Natural killer cell treated with Interleukin-12 subunit alpha and Interleukin-12 subunit beta and Interleukin-15 and Interleukin-18, amount 100 ng/mL, for 72 hours (primary cell): ENCODE measurements at regions not wholly inside any gene's neighbourhood (a gene's known extent, or its start where the extent isn't known, plus 50 kb on each side); places are given as distances from the start of the nearest gene placed in this dataset.
"Not testable (repeated sequence)": the region's sequence is repeated elsewhere in the genome, so short reads cannot be mapped to it uniquely, and the experiment has no call there.

Experiments used
- ATAC-seq, 2 donors: fragments of 150-1000 bp; cut with Tn5 transposase in 1 of 2; sonication (Bioruptor Pico), chemical (Tn5 transposase) in 1 of 2; 2 replicates each; pipeline ENCODE4 v1.10.0; 2021
- DNase-seq: peaks from one replicate; pipeline ENCODE4 v3.0.0; 2022; ENCODE audit warnings: low spot score
- H3K27ac Mint-ChIP-seq, 2 donors: 1 replicate in 1 of 2; 2 replicates in 1 of 2; pipeline ENCODE4 v1.8.0; 2022; ENCODE audit warnings: mixed read lengths in 2 of 2, mild to moderate bottlenecking in 1 of 2, moderate library complexity in 1 of 2
- H3K27me3 Mint-ChIP-seq, 2 donors: 1 replicate in 1 of 2; 2 replicates in 1 of 2; pipeline ENCODE4 v1.8.0; 2022; ENCODE audit warnings: mixed read lengths in 2 of 2
- H3K36me3 Mint-ChIP-seq: one replicate; pipeline ENCODE4 v1.8.0; 2022; ENCODE audit warnings: mixed read lengths
- H3K4me1 Mint-ChIP-seq, 2 donors: 1 replicate in 1 of 2; 2 replicates in 1 of 2; pipeline ENCODE4 v1.8.0; 2022; ENCODE audit warnings: low read depth in 2 of 2, mixed read lengths in 2 of 2, mild to moderate bottlenecking in 1 of 2
- H3K4me3 Mint-ChIP-seq: one replicate; pipeline ENCODE4 v1.8.0; 2022; ENCODE audit warnings: mixed read lengths
- H3K9me3 Mint-ChIP-seq: 2 replicates; pipeline ENCODE4 v1.8.0; 2022; ENCODE audit warnings: mixed read lengths

DNA sequence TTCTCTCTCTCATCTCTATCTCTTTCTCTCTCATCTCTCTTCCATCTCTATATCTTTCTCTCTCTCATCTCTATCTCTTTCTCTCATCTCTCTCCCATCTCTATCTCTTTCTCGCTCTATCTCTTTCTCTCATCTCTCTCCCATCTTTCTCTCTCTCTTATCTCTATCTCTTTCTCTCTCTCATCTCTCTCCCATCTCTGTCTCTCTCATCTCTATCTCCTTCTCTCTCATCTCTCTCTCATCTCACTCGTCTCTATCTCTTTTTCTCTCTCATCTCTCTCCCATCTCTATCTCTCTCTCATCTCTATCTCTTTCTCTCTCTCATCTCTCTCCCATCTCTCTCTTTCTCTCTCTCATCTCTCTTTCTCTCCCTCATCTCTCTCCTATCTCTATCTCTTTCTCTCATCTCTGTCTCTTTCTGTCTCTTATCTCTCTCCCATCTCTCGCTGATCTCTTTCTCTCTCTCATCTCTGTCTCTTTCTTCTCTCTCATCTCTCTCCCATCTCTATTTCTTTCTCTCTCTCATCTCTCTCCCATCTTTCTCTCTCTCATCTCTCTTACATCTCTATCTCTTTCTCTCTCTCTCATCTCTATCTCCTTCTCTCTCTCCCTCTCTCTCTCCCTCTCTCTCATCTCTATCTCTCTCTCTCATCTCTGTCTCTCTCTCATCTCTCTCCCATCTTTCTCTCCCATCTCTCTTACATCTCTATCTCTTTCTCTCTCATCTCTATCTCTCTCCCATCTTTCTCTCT lies 388.7 kb downstream of the NPHP4 start:
- no peak overlapping the region for H3K4me3 Mint-ChIP-seq

DNA sequence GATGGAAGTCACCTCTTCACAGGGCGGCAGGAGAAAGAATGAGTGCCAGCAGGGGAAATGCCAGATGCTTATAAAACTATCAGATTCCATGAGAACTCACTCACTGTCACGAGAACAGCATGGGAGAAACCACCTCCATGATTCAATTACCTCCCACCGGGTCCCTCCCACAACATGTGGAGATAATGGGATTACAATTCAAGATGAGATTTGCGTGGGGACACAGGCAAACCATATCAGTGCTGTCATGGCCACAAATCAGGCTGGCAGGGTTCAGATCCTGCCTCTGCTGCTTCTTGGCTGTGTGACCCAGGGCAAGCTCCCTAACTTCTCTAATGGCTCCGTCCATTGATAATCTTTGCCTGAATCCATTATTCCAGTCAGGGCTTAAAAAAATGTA lies 389.5 kb downstream of the NPHP4 start:
- not testable (repeated sequence) for H3K4me1 Mint-ChIP-seq, H3K36me3 Mint-ChIP-seq, H3K27ac Mint-ChIP-seq, H3K9me3 Mint-ChIP-seq, DNase-seq, ATAC-seq, H3K4me3 Mint-ChIP-seq
- peaks cover 11 to 18% of the 10 kb centered on the region in 2 donors for H3K27me3 Mint-ChIP-seq

More for the DNA sequence above, 388.7 kb downstream of the NPHP4 start:
- H3K9me3 Mint-ChIP-seq = no peaks in the 10 kb centered on the region
- H3K27me3 Mint-ChIP-seq = peaks cover 11 to 18% of the 10 kb centered on the region in 2 donors
- DNase-seq = no peak
- ATAC-seq = no peak
- no peak overlapping the region for H3K27ac Mint-ChIP-seq
- no peaks in the 10 kb centered on the region for H3K4me1 Mint-ChIP-seq
- H3K36me3 Mint-ChIP-seq = no peaks in the 10 kb centered on the region

DNA sequence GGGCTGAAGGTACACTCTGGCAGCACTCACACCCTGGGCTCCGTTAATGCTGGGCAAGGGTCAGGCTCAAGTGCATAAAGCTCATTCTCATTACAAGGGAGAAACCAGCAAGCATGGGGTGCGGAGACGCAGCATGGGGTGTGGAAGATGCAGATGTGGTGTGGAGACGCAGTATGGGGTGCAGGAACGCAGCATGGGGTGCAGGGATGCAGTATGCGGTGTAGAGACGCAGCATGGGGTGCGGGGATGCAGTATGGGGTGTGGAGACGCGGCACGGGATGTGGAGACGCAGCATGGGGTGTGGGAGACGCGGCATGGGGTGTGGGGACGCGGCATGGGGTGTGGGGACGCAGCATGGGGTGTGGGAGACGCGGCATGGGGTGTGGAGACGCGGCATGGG lies 390.7 kb downstream of the NPHP4 start:
- DNase-seq = no peak
- Mint-ChIP-seq H3K4me1 (no peaks in the 10 kb centered on the region), H3K36me3 (no peaks in the 10 kb centered on the region), H3K27me3 (peaks cover 11 to 18% of the 10 kb centered on the region in 2 donors), H3K9me3 (no peaks in the 10 kb centered on the region), H3K27ac (no peak overlapping the region), H3K4me3 (no peak overlapping the region)
- ATAC-seq = peak in 1 of 2 donors; percentile 7

DNA sequence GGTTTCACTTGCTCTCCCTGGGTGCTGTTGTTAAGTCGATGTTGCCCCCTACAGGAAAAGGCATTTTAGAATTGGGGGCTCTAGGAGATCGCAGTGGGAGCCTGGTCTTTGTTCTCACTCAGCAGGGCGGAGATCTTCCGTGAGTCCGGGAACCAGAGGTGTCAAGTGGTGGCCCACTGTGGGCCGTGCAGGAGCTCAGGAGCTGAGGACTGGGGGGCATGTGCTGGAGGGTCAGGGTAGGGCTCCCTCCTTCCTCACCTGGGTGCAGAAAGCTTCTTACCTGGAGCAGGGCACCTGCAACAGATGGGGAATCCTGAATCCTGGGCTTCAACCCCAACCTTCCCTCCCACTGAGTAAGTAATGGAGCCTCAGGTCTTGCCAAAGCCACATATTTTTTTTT lies 392.7 kb downstream of the NPHP4 start:
- DNase-seq (no peak), ATAC-seq (no peak)
- H3K36me3 Mint-ChIP-seq = no peaks in the 10 kb centered on the region
- peaks cover 11 to 17% of the 10 kb centered on the region in 2 donors for H3K27me3 Mint-ChIP-seq
- no peak overlapping the region for H3K27ac Mint-ChIP-seq
- H3K4me1 Mint-ChIP-seq = no peaks in the 10 kb centered on the region
- no peak overlapping the region for H3K4me3 Mint-ChIP-seq
- no peaks in the 10 kb centered on the region for H3K9me3 Mint-ChIP-seq

DNA sequence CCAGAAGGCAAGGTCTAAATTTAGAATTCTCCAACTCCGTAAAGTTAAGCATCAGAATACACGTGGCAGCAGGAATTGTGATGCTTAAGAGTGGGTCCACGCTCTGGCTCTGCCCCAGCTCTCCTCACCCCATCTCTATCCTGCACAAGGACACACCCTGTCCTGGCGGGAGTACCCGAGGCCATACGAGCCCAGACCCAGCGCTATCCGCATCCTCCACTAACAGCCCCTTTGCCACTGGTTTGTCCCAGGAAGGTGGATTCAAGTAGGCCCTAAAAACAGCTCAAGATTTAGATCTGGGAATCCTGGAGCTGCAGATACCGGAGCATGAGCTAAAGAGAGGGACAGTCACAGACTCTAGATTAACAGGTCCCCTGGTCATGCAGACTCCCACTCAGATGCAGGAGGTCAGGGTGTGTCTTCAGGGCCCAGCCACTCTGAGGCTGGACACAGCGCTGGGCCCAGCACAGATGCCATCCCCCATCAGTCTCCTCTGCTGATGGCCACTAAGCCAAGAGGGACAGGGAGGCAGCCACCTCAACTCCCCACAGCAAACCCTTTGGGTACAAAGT lies 393.3 kb downstream of the NPHP4 start:
- Mint-ChIP-seq H3K9me3 (no peaks in the 10 kb centered on the region), H3K4me1 (no peaks in the 10 kb centered on the region), H3K27ac (no peak overlapping the region), H3K27me3 (peaks cover 8 to 10% of the 10 kb centered on the region in 2 donors), H3K36me3 (no peaks in the 10 kb centered on the region), H3K4me3 (no peak overlapping the region)
- ATAC-seq (no peak), DNase-seq (no peak)

DNA sequence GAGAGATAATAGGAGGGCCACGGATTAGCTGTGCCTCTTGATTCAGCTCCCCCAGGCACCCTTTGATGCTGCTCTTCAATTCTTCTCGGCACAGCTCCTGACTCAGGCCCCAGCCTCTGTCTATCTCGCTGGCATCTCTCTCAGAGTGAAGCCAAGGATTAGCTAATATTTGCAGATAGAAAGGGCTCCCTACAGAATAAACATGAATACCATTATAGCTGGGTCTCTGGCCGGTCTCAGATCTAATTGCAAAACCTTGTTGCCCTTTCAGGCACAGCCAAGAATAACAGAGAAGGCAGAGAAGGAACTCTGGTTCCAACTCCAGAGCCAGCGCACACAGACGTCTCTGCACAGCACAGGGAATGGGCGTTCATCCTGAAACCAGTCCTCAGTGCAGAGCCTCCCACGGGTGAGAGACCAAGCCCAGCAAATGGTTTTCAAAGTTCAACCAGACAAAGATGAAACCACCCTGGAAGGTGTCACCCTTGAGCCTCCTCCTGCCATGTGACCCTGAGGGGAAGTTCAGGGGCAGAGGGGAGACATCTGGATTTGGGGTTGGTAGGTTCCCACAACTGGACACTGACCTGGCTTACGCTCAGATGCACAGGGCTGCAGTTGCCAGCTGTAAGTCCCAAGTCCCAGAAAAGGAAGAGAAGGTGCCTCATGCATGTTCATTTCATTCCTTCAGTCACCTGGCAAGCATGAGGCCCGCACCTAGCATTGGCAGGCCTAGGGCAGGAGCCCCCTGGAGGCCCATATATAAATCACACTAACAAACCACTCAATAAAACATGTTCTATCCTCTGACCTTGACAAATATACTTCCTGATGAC lies 394.0 kb downstream of the NPHP4 start:
- H3K27ac Mint-ChIP-seq = no peak overlapping the region
- DNase-seq (no peak), ATAC-seq (peak in 1 of 2 donors; percentile 22)
- no peaks in the 10 kb centered on the region for H3K9me3 Mint-ChIP-seq
- H3K4me1 Mint-ChIP-seq = no peaks in the 10 kb centered on the region
- no peak overlapping the region for H3K4me3 Mint-ChIP-seq
- H3K27me3 Mint-ChIP-seq = peaks cover 3 to 5% of the 10 kb centered on the region in 2 donors
- H3K36me3 Mint-ChIP-seq = no peaks in the 10 kb centered on the region

DNA sequence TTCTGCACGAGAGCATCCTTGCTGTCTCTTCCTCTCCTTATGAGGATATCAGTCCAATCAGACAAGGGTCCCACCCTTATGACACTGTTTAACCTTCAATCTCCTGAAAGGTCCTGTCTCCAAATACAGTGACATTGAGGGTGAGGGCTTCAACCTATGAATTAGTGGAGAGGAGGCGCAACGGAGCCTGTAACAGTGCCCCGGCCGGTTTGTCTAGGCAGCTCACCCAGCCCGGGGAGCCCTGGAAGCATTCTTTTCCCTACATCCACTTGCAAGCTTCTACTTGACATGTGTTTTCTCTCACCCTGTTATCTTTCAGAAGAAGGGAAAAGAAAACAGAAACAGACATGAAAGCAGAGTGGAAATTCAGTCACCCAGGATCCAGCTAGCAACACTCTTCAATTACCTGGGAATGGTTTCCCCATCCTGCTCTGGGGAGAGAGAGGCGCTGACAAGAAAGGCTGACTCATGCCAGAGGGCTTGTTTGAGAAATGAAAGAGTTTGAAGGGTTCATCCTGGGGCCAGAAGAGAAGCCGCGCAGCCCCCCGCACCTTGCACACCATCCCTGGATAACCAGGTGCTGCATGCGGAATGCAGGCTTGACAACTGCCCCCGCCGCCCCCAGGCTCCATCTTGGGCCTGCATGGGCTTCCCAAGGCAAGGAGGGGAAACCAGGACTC lies 394.9 kb downstream of the NPHP4 start:
- no peak overlapping the region for H3K27ac Mint-ChIP-seq
- no peaks in the 10 kb centered on the region for H3K9me3 Mint-ChIP-seq
- ATAC-seq (no peak), DNase-seq (no peak)
- no peaks in the 10 kb centered on the region for H3K4me1 Mint-ChIP-seq
- peaks cover 0 to 4% of the 10 kb centered on the region in 2 donors for H3K27me3 Mint-ChIP-seq
- no peak overlapping the region for H3K4me3 Mint-ChIP-seq
- H3K36me3 Mint-ChIP-seq = no peaks in the 10 kb centered on the region

DNA sequence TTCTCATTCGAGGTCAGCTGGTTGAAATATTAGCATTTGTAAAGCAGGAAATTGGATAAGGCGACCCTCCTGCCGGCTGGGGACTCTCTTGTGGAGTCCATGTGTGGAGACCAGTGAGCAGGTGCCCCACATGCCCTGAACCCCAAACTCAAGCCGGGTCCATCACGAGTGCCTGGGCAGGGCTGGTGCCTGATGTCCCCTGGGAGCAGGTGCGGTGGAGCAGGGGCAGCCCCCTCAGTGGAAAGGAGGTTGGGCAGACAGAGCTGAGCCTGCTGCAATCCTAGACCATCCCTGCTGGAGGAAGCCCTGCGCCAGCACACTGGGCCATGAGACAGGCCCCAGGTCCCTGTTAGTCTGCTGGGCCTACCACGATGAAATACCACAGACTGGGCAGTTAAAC lies 395.6 kb downstream of the NPHP4 start:
- ATAC-seq = no peak
- DNase-seq = no peak
- Mint-ChIP-seq H3K27ac (no peak overlapping the region), H3K9me3 (no peaks in the 10 kb centered on the region), H3K36me3 (no peaks in the 10 kb centered on the region), H3K4me3 (no peak overlapping the region), H3K4me1 (no peaks in the 10 kb centered on the region), H3K27me3 (peaks cover 0 to 4% of the 10 kb centered on the region in 2 donors)

DNA sequence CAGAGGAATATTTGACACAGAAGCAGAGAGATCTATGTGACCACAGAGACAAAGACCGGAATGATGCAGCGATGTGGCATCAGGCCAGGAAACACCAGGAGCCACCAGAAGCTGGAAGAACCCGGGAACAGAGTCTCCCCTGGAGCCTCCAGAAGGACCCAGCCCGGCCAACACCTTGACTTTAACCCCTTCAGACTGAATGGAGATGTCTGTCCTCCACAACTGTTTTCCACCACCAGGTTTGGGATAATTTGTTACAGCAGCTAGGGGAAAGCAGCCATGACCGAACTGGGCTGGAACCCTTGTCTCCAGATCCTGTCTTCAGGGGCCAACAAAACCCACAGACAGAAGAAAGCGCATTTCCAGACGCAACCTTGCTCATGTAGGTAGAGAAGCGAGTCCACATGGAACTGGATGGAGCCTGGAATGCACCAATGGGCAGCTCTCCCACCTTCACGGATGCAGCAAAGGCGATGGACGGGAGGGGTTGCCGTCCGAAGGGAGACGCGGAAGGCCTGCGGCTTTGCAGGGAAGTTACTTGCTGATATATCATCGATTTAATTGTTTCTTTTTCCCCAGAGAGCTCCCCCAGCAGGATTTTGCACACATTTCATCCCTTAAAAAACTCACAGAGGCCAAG lies 396.6 kb downstream of the NPHP4 start:
- H3K4me3 Mint-ChIP-seq = no peak overlapping the region
- H3K4me1 Mint-ChIP-seq = no peaks in the 10 kb centered on the region
- H3K27ac Mint-ChIP-seq = no peak overlapping the region
- no peak for DNase-seq
- ATAC-seq = no peak
- peaks cover 6% of the 10 kb centered on the region for H3K9me3 Mint-ChIP-seq
- H3K27me3 Mint-ChIP-seq = peaks cover 0 to 4% of the 10 kb centered on the region in 2 donors
- no peaks in the 10 kb centered on the region for H3K36me3 Mint-ChIP-seq

DNA sequence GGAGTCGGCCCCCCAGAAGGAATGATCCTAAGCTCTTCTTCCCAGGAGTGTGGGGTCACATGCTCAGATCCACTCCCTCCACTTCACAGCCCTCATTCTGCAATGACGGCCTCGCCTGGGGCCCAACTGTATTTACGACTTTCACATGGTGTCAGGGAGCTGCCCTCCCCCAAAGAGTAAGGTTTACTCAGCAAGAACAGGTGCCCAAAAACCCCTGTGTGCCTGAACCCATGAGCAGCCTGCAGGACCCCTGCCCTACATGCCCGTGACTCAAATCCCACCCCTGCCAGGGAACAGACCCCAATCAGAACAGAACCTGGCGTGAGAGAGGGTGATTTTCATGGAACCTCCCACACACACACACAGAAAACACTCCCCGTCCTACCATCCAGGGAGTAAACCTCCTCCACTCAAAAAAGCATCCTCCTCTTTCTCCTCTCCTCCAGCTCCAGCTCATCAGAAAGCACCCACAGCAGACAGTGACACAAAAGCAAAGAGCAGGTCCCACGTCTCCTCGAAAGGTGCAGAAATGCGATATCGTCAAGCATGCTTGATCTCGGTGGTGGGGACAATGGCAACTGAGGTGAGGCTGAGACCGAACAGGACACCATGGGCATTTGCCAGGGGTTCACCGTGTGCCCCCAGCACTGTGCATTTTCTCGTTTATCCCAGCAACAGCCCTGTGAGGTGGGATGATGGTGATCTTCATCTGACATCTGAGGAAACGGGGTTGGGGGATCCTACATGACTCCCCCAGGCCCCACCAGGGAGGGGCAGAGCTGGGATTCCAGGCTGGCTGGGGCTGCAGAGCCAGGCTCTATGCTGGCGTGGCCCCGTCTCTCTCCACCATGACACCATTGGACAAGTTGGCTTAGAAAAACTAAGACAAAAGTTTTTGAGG lies 397.9 kb downstream of the NPHP4 start:
- H3K4me1 Mint-ChIP-seq = no peaks in the 10 kb centered on the region
- DNase-seq (no peak), ATAC-seq (no peak)
- H3K9me3 Mint-ChIP-seq = peaks cover 6% of the 10 kb centered on the region
- no peak overlapping the region for H3K4me3 Mint-ChIP-seq
- H3K36me3 Mint-ChIP-seq = peaks cover 5% of the 10 kb centered on the region
- H3K27me3 Mint-ChIP-seq = peaks cover 7% of the 10 kb centered on the region in 2 donors
- no peak overlapping the region for H3K27ac Mint-ChIP-seq

DNA sequence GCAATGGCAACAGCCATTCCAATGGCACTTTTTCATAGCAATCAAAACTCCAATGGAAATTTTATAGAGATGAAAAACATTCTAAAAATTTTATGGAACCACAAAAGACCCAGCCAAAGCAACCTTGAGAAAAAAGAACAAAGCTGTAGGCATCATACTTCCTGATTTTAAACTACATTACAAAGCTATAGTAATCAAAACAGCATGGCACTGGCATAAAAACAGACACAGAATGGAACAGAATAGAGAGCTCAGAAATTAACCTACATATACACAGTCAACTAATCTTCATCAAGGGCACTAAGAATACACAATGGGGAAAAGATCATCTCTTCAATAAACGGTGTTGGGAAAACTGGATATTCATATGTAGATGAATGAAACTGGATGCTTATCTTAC lies 401.5 kb downstream of the NPHP4 start:
- no peaks in the 10 kb centered on the region for H3K4me1 Mint-ChIP-seq
- no peak overlapping the region for H3K27ac Mint-ChIP-seq
- H3K36me3 Mint-ChIP-seq = peaks cover 5% of the 10 kb centered on the region
- DNase-seq = no peak
- peaks cover 6% of the 10 kb centered on the region for H3K9me3 Mint-ChIP-seq
- ATAC-seq = no peak
- no peak overlapping the region for H3K4me3 Mint-ChIP-seq
- H3K27me3 Mint-ChIP-seq = peaks cover 11 to 21% of the 10 kb centered on the region in 2 donors

DNA sequence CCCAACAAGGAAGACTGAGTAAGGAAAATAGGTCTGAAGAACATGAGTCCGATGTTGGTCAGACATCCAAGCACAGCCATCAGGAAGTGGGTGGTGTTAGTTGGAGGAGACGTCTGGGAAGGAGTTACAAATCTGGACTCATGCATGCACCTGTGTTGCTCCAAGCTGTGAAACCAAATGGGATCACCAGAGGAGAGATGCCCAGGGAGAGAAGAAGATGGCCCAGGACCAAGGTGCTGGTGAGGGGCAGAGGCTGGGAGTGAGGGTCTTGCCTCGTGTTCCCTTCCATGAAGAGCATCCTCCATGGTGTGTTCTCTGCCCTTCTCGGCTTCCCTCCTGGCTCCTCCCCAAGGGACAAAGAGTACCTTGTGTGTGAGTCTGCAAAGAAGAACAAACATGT lies 405.6 kb downstream of the NPHP4 start:
- peaks cover 5% of the 10 kb centered on the region for H3K36me3 Mint-ChIP-seq
- DNase-seq = no peak
- peaks cover 6% of the 10 kb centered on the region for H3K9me3 Mint-ChIP-seq

More for the DNA sequence above, 405.6 kb downstream of the NPHP4 start:
- Mint-ChIP-seq H3K27ac (no peak overlapping the region), H3K4me3 (no peak overlapping the region), H3K27me3 (peaks cover 13 to 35% of the 10 kb centered on the region in 2 donors), H3K4me1 (no peaks in the 10 kb centered on the region)
- ATAC-seq = no peak
